IMR-90 (cell line): ENCODE measurements at regions not wholly inside any gene's neighbourhood (a gene's known extent, or its start where the extent isn't known, plus 50 kb on each side); places are given as distances from the start of the nearest gene placed in this dataset.

Experiments used
- ATAC-seq: fragments of 200-7000 bp; cut with Tn5 transposase; 2 replicates; pipeline ENCODE4 v1.9.1; 2020; ENCODE audit warnings: low read depth, mild to moderate bottlenecking, moderate library complexity
- BruUV-seq: library from RNA; stranded (reverse); fragments of 400-500 nt; replicated peaks from 2 replicates; lab custom pipeline; 2021; lab: Mats Ljungman, UMichigan
- CTCF ChIA-PET: fragments of 300-600 bp; formaldehyde crosslinking; extraction: SDS; loops from one replicate; lab custom pipeline; 2021; ENCODE audit warnings: antibody characterized with exemption; lab: Yijun Ruan, JAX
- POLR2A ChIA-PET: fragments of 300-600 bp; sonication (Branson Sonifier 250); formaldehyde crosslinking; loops from one replicate; lab custom pipeline; 2022; ENCODE audit warnings: antibody characterized with exemption; ENCODE audit not compliant: unreplicated experiment; lab: Charles Lee
- DNase-seq: peaks from one replicate; pipeline ENCODE4 v3.0.0; 2013
- H2AFZ ChIP-seq: replicated peaks from 2 replicates; pipeline ENCODE3; 2013; ENCODE audit warnings: low read length, mild to moderate bottlenecking; ENCODE audit not compliant: poor library complexity
- H2AK5ac ChIP-seq: 2 replicates; pipeline ENCODE4 v1.6.1; 2013; ENCODE audit warnings: low read depth, low read length, inconsistent platforms
- H2AK9ac ChIP-seq: replicated peaks from 2 replicates; pipeline ENCODE3; 2013; ENCODE audit warnings: mild to moderate bottlenecking, low read depth, low read length, moderate library complexity; ENCODE audit not compliant: poor library complexity
- H2BK120ac ChIP-seq: 2 replicates; pipeline ENCODE4 v1.6.1; 2013; ENCODE audit warnings: low read depth, low read length, inconsistent platforms
- H2BK15ac ChIP-seq: 3 replicates; pipeline ENCODE4 v1.6.1; 2013; ENCODE audit warnings: low read depth, low read length, inconsistent platforms
- H2BK20ac ChIP-seq: 2 replicates; pipeline ENCODE4 v1.6.1; 2013; ENCODE audit warnings: low read depth, mild to moderate bottlenecking, inconsistent platforms, low read length, moderate library complexity
- H2BK5ac ChIP-seq: 2 replicates; pipeline ENCODE4 v1.6.1; 2013; ENCODE audit warnings: mild to moderate bottlenecking, low read depth, low read length, inconsistent platforms; ENCODE audit not compliant: poor library complexity, severe bottlenecking
- H3K14ac ChIP-seq: replicated peaks from 2 replicates; pipeline ENCODE4 v1.6.1; 2013; ENCODE audit warnings: low read depth, low read length, inconsistent platforms
- H3K18ac ChIP-seq: 2 replicates; pipeline ENCODE4 v1.6.1; 2013; ENCODE audit warnings: low read depth, low read length, control low read depth
- H3K23ac ChIP-seq: 2 replicates; pipeline ENCODE4 v1.6.1; 2013; ENCODE audit warnings: low read depth, low read length, inconsistent platforms
- H3K27ac ChIP-seq: 2 replicates; pipeline ENCODE4 v1.5.1; 2013; ENCODE audit warnings: mild to moderate bottlenecking, control low read depth, low read length; ENCODE audit not compliant: insufficient read depth
- H3K27me3 ChIP-seq: 2 replicates; pipeline ENCODE4 v1.6.1; 2013; ENCODE audit warnings: low read length; ENCODE audit not compliant: control insufficient read depth, insufficient read depth
- H3K36me3 ChIP-seq: 2 replicates; pipeline ENCODE4 v1.6.1; 2013; ENCODE audit warnings: low read length, mixed read lengths; ENCODE audit not compliant: control insufficient read depth, insufficient read depth
- H3K4ac ChIP-seq: 2 replicates; pipeline ENCODE4 v1.6.1; 2013; ENCODE audit warnings: low read depth, low read length, inconsistent platforms
- H3K4me1 ChIP-seq: 2 replicates; pipeline ENCODE4 v1.6.1; 2013; ENCODE audit warnings: low read length, mixed read lengths; ENCODE audit not compliant: control insufficient read depth, insufficient read depth
- H3K4me2 ChIP-seq: 2 replicates; pipeline ENCODE4 v1.6.1; 2013; ENCODE audit warnings: low read depth, mild to moderate bottlenecking, control low read depth, low read length, moderate library complexity
- H3K4me3 ChIP-seq: 2 replicates; pipeline ENCODE4 v1.5.1; 2013; ENCODE audit warnings: low read depth, mild to moderate bottlenecking, control low read depth, low read length, moderate library complexity; ENCODE audit not compliant: insufficient read depth
- H3K56ac ChIP-seq: 2 replicates; pipeline ENCODE4 v1.6.1; 2013; ENCODE audit warnings: low read length, inconsistent platforms; ENCODE audit not compliant: insufficient read depth; ENCODE audit errors: extremely low read depth
- H3K79me1 ChIP-seq, 2 experiments: 2 replicates each; pipeline ENCODE4 v1.6.1; 2013; ENCODE audit warnings: low read length in 2 of 2, inconsistent platforms in 1 of 2, low read depth in 1 of 2
- H3K9ac ChIP-seq: 2 replicates; pipeline ENCODE4 v1.6.1; 2013; ENCODE audit warnings: low read depth, low read length, control low read depth
- H3K9me1 ChIP-seq: 2 replicates; pipeline ENCODE4 v1.6.1; 2013; ENCODE audit warnings: low read length, inconsistent platforms; ENCODE audit not compliant: insufficient read depth
- H3K9me3 ChIP-seq: 2 replicates; pipeline ENCODE4 v1.6.1; 2013; ENCODE audit warnings: low read length; ENCODE audit not compliant: control insufficient read depth, insufficient read depth
- H4K20me1 ChIP-seq: 2 replicates; pipeline ENCODE4 v1.6.1; 2013; ENCODE audit warnings: low read length, inconsistent platforms; ENCODE audit not compliant: insufficient read depth
- H4K5ac ChIP-seq: 2 replicates; pipeline ENCODE4 v1.6.1; 2013; ENCODE audit warnings: mild to moderate bottlenecking, low read depth, low read length, control low read depth
- H4K8ac ChIP-seq, 2 experiments: 2 replicates each; pipeline ENCODE4 v1.6.1; 2013; ENCODE audit warnings: low read depth in 2 of 2, low read length in 2 of 2, control low read depth in 1 of 2, inconsistent platforms in 1 of 2
- H4K91ac ChIP-seq: 2 replicates; pipeline ENCODE4 v1.6.1; 2013; ENCODE audit warnings: low read depth, low read length, inconsistent platforms; ENCODE audit not compliant: insufficient read depth
- MAFK ChIP-seq: IDR thresholded peaks from 2 replicates; pipeline ENCODE4 v1.6.1; 2012; ENCODE audit warnings: low read depth, low read length, improper control_type of control experiment
- MAZ ChIP-seq: IDR thresholded peaks from 2 replicates; pipeline ENCODE4 v1.6.1; 2012; ENCODE audit warnings: low read depth, mild to moderate bottlenecking, low read length, improper control_type of control experiment, moderate library complexity, borderline replicate concordance
- POLR2A ChIP-seq: IDR thresholded peaks from 2 replicates; pipeline ENCODE4 v1.6.1; 2012; ENCODE audit warnings: mild to moderate bottlenecking, low read depth, low read length
- WGBS, 2 experiments: methylation state at CpG; one replicate each; pipeline versions ENCODE4 v1.1.5 to v1.1.7; 2013; ENCODE audit warnings: missing lambda C conversion rate in 2 of 2; ENCODE audit not compliant: insufficient read length in 1 of 2; ENCODE audit errors: extremely low coverage in 2 of 2; 5-methylcytosine and 5-hydroxymethylcytosine counted together
- dilution Hi-C: fragments of 300-500 bp; cut with HindIII; formaldehyde crosslinking; loops from one replicate; pipeline ENCODE4 v1.14.3; 2018; ENCODE audit warnings: low sequenced_read_pairs; ENCODE audit not compliant: unreplicated experiment
- in situ Hi-C: fragments of 300-500 bp; cut with MboI; formaldehyde crosslinking; loops from 3 replicates; pipeline ENCODE4 v1.14.3; 2019; ENCODE audit warnings: low sequenced_read_pairs, inconsistent platforms, mixed read lengths
- intact Hi-C: fragments of 100-400 bp; cut with micrococcal nuclease; formaldehyde crosslinking; loops from 2 replicates; pipeline ENCODE4 v1.10.0; 2022

DNA sequence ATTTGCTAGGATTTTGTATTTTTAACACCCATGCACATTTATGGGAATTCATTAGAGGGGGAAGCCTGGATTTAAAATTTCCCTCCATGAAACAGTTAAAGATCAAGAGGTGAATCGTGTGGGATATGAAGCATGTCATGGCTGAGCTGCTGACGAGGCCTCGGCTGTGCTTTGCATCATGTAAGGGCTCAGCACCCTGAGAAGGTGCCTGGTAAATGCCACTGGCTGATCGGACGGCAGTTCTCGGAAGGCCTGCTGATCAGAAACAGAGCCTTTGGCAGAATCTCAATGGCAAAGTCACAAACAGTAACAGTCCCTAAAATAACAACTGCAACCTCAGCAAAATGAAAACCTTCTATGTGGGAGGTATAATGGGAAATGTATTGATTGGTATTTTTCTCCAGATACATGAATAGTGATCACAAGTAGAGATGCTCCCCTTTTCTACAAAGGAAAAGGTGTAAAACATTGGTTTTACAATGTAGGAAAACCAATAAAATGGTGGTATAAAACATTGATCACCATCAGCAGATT is 53.0 kb upstream of the FUCA2 start:
- Histone ChIP-seq H3K27me3 (no peaks in the 10 kb centered on the region), H3K23ac (no peak overlapping the region), H3K14ac (no peak overlapping the region), H3K9me3 (no peaks in the 10 kb centered on the region), H3K4me1 (peaks cover 5% of the 10 kb centered on the region; the same call in 1 of the 2 replicates), H3K9me1 (peaks cover 3% of the 10 kb centered on the region; the same call in 1 of the 2 replicates), H3K18ac (no peak overlapping the region), H3K36me3 (no peaks in the 10 kb centered on the region), H2AFZ (no peak overlapping the region), H3K56ac (no peak overlapping the region), H2AK9ac (no peak overlapping the region), H2AK5ac (no peak overlapping the region), H2BK120ac (no peak overlapping the region), H4K8ac (no peak overlapping the region), H3K27ac (no peak overlapping the region), H4K5ac (no peak overlapping the region), H3K79me1 (peaks cover 0 to 2% of the 10 kb centered on the region in 2 experiments; a peak in 2 of 4 replicates), H3K9ac (no peak overlapping the region), H3K4me2 (no peak overlapping the region), H3K4ac (no peak overlapping the region), H4K91ac (no peak overlapping the region), H4K20me1 (no peaks in the 10 kb centered on the region), H2BK20ac (no peak overlapping the region), H2BK5ac (no peak overlapping the region), H2BK15ac (no peak overlapping the region), H3K4me3 (no peak overlapping the region)
- intact Hi-C loops (no loop called here), dilution Hi-C loops (no loop called here), in situ Hi-C loops (no loop called here)
- no TSS peak for BruUV-seq
- TF ChIP-seq POLR2A, result no peak
- no peak for TF ChIP-seq MAZ
- TF ChIP-seq MAFK, result peak; percentile 85
- no peak for ATAC-seq
- ChIA-PET CTCF (no interaction called here), POLR2A (no interaction called here)
- 67% methylated on average over 3 of the region's 6 CpGs; no CpG with 5 or more reads in 1 of the 2 experiments for WGBS, 2 experiments
- DNase-seq, result peak; percentile 32
